ENCODE measurements at regions not wholly inside any gene's neighbourhood (a gene's known extent, or its start where the extent isn't known, plus 50 kb on each side); places are given as distances from the start of the nearest gene placed in this dataset.
A peak's percentile ranks its signal among the peaks of the same experiment; 100 is the strongest.

- TF ChIP-seq MGA (IDR thresholded peaks at IDR 0.05) (peak; percentile 46; the same call in 1 of the 2 replicates), CXXC5 (CRISPR knock-in tag; IDR thresholded peaks at IDR 0.05) (no peak)
Measured at GRCh38 chr18:46411867-46412690, 244.9 kb downstream of the LOXHD1 start (continued).
